PC-3 (cell line): ENCODE measurements at regions not wholly inside any gene's neighbourhood (a gene's known extent, or its start where the extent isn't known, plus 50 kb on each side); places are given as distances from the start of the nearest gene placed in this dataset.

Experiments used
- EZH2 ChIP-seq: fragments of 300-600 bp; sonication (generic); IDR thresholded peaks from one replicate; pipeline ENCODE4 v1.6.1; 2017; ENCODE audit warnings: antibody characterized with exemption, mild to moderate bottlenecking, low read length; ENCODE audit not compliant: unreplicated experiment
- TF ChIP-seq, protein P1 (sequence below): fragments of 300-600 bp; sonication (generic); conservative IDR thresholded peaks from 2 replicates; pipeline ENCODE4 v1.5.1; 2017; ENCODE audit warnings: antibody characterized with exemption, low read depth, mild to moderate bottlenecking, low read length

DNA sequence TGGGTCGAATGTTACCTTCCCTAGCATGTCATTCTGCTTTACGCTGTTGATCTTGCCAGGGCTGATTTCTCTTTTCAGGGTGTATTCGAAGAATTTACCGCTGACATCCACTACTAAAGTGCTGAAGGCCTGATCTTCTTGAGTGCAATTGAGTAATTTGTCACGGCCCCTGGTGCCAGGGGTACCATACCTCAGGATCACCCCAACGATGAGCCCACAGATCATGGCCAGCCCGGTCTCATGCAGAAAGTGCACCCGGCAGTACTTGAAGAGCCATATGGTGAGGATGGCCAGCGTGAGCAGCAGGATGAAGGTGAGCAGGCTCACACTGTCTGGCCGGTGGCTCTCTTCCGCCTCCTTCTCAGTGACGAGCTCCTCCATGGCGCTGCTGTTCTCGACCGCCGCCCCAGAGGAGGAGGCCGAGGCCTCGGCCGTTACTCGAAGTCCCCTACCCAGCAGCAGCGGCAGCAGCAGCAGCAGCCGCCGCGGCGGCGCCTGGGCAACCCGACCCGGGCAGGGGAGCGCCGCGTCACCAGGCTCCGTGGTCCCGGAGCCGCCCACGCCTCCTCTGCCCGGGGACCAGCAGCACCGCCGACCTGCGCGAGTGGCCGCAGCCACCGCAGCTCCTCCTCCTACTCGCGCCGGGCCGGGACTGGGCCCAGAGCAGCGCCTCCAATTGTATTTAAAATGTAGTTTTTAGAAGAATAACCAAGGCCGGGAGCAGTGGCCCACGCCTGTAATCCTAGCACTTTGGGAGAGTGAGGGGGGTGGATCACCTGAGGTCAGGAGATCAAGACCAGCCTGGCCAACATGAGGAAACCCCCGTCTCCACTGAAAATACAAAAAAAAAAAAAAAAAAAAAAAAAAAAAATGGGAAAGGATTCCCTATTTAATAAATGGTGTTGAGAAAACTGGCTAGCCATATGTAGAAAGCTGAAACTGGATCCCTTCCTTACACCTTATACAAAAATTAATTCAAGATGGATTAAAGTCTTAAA is 58.5 kb upstream of the TMPO start:
- TF ChIP-seq, protein P1, sequence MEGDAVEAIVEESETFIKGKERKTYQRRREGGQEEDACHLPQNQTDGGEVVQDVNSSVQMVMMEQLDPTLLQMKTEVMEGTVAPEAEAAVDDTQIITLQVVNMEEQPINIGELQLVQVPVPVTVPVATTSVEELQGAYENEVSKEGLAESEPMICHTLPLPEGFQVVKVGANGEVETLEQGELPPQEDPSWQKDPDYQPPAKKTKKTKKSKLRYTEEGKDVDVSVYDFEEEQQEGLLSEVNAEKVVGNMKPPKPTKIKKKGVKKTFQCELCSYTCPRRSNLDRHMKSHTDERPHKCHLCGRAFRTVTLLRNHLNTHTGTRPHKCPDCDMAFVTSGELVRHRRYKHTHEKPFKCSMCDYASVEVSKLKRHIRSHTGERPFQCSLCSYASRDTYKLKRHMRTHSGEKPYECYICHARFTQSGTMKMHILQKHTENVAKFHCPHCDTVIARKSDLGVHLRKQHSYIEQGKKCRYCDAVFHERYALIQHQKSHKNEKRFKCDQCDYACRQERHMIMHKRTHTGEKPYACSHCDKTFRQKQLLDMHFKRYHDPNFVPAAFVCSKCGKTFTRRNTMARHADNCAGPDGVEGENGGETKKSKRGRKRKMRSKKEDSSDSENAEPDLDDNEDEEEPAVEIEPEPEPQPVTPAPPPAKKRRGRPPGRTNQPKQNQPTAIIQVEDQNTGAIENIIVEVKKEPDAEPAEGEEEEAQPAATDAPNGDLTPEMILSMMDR = no peak
- no peak for TF ChIP-seq EZH2
